HG03442 (cell line): ENCODE measurements at regions not wholly inside any gene's neighbourhood (a gene's known extent, or its start where the extent isn't known, plus 50 kb on each side); places are given as distances from the start of the nearest gene placed in this dataset.

ENCODE experiments used
- ATAC-seq: cut with Tn5 transposase; IDR thresholded peaks from one replicate; pipeline ENCODE4 v1.9.1; 2021; ENCODE audit warnings: mild to moderate bottlenecking, moderate library complexity; ENCODE audit not compliant: unreplicated experiment

- ATAC-seq: no peak
Observed at GRCh38 chr20:17858450-17859001, 110.1 kb downstream of the SNX5 start.

- no peak for ATAC-seq
Observed at GRCh38 chr20:17857639-17858449, 110.8 kb downstream of the SNX5 start.

GRCh38 chr20:17856837-17857605, 111.6 kb downstream of the SNX5 start:
- ATAC-seq: no peak

GRCh38 chr20:17856024-17856564, 112.5 kb downstream of the SNX5 start:
- ATAC-seq: peak; percentile 86

GRCh38 chr20:17854307-17854903, 114.2 kb downstream of the SNX5 start:
- ATAC-seq: no peak

- no peak for ATAC-seq
Observed at GRCh38 chr20:17852323-17852722, 116.3 kb downstream of the SNX5 start.

GRCh38 chr20:17850684-17851026, 117.9 kb downstream of the SNX5 start:
- ATAC-seq: no peak

GRCh38 chr20:17849901-17850683, 118.5 kb downstream of the SNX5 start:
- ATAC-seq: no peak

- ATAC-seq: no peak
Observed at GRCh38 chr20:17849138-17849900, 119.3 kb downstream of the SNX5 start.

- no peak for ATAC-seq
Observed at GRCh38 chr20:17848249-17849048, 120.1 kb downstream of the SNX5 start.

- no peak for ATAC-seq
Observed at GRCh38 chr20:17845701-17846475, 122.7 kb downstream of the SNX5 start.

- ATAC-seq: no peak
Observed at GRCh38 chr20:17844549-17845298, 123.9 kb downstream of the SNX5 start.

GRCh38 chr20:17844133-17844429, 124.5 kb downstream of the SNX5 start:
- ATAC-seq: no peak

GRCh38 chr20:17843246-17844132, 125.1 kb downstream of the SNX5 start:
- ATAC-seq: no peak

- ATAC-seq: no peak
Observed at GRCh38 chr20:17841751-17842215, 126.8 kb downstream of the SNX5 start.

GRCh38 chr20:17840423-17840822, 128.2 kb downstream of the SNX5 start:
- no peak for ATAC-seq

- ATAC-seq: no peak
Observed at GRCh38 chr20:17838921-17839320, 129.7 kb downstream of the SNX5 start.
